HUES6 (cell line): ENCODE measurements at regions not wholly inside any gene's neighbourhood (a gene's known extent, or its start where the extent isn't known, plus 50 kb on each side); places are given as distances from the start of the nearest gene placed in this dataset.

Experiments used
- H3K27ac ChIP-seq: 2 replicates; pipeline ENCODE4 v1.7.0; 2013; ENCODE audit warnings: low read depth, mild to moderate bottlenecking, low read length, inconsistent platforms
- H3K27me3 ChIP-seq: 2 replicates; pipeline ENCODE4 v1.6.1; 2013; ENCODE audit warnings: low read length; ENCODE audit not compliant: control insufficient read depth, insufficient read depth
- H3K36me3 ChIP-seq: 2 replicates; pipeline ENCODE4 v1.6.1; 2013; ENCODE audit warnings: low read length; ENCODE audit not compliant: control insufficient read depth, insufficient read depth
- H3K4me1 ChIP-seq: 2 replicates; pipeline ENCODE4 v1.6.1; 2013; ENCODE audit warnings: low read length; ENCODE audit not compliant: control insufficient read depth, insufficient read depth
- H3K4me3 ChIP-seq: 2 replicates; pipeline ENCODE4 v1.5.1; 2013; ENCODE audit warnings: low read depth, low read length
- H3K9ac ChIP-seq: one replicate; pipeline ENCODE4 v1.6.1; 2013; ENCODE audit warnings: mild to moderate bottlenecking, low read length
- H3K9me3 ChIP-seq: 2 replicates; pipeline ENCODE4 v1.6.1; 2013; ENCODE audit warnings: low read depth, low read length; ENCODE audit not compliant: control insufficient read depth, insufficient read depth

DNA sequence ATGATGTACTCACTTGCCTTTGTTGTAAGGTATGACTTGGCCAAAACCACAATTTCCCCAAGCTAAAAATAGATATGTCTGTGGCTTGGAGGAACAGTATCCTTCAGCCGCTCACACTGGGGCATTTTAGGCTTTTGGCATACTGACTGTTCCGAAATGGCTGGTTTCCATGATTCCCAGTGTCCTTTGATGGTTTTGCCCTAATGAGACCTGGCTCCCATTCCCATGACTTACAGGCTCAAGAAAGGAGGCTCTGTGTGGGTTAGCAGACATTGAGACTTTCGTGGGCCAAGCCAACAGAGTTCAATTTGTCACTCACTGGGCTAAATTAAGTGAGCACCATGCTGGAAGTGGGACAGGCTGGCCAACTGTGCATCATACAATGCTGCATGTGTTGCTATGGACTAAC lies 150.6 kb downstream of the CEP135 start:
- Histone ChIP-seq H3K4me1 (no peaks in the 10 kb centered on the region), H3K27ac (no peak overlapping the region), H3K27me3 (no peaks in the 10 kb centered on the region), H3K9me3 (no peaks in the 10 kb centered on the region), H3K36me3 (no peaks in the 10 kb centered on the region), H3K9ac (no peak overlapping the region), H3K4me3 (no peak overlapping the region)

DNA sequence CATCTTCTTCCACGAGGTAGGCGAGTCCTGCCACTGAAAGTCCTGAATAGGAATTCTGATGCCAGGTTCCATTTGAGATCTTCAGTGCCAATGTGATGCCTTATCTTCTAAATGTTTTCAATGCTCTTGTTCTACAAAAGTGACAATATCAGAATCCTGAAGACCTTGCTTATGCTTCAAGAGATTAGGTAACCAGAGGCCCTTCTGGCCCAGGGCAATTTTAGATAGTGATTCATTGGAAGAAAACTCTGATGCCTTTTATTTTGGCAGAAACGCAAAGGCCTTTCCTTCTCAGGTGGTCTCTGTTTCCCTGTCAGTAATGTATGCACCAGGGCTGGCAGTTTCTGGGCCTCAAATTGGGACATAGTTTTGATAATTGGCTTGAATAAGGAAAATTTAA lies 144.8 kb downstream of the CEP135 start:
- H3K27ac ChIP-seq = no peak overlapping the region
- no peaks in the 10 kb centered on the region for H3K27me3 ChIP-seq
- H3K4me1 ChIP-seq = no peaks in the 10 kb centered on the region
- H3K9me3 ChIP-seq = no peaks in the 10 kb centered on the region
- H3K9ac ChIP-seq = no peak overlapping the region
- no peaks in the 10 kb centered on the region for H3K36me3 ChIP-seq
- H3K4me3 ChIP-seq = no peak overlapping the region

DNA sequence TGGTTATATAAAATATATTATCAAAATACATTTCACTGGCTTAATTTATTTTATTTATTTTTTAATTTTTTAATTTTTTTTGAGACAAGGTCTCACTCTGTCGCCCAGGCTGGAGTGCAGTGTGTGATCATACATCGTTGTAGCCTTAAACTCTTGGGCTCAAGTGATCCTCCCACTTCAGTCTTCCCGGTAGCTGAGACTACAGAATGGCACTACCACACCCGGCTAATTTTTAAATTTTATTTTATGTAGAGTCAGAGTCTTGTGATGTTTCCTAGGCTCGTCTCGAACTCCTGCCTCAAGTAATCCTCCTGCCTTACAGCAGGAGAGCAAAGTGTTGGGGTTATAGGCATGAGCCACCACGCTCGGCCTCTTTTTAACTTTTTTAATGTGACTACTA lies 143.8 kb downstream of the CEP135 start:
- no peak overlapping the region for H3K4me3 ChIP-seq
- H3K27ac ChIP-seq = no peak overlapping the region
- no peaks in the 10 kb centered on the region for H3K27me3 ChIP-seq
- H3K9ac ChIP-seq = no peak overlapping the region
- H3K36me3 ChIP-seq = no peaks in the 10 kb centered on the region
- no peaks in the 10 kb centered on the region for H3K4me1 ChIP-seq
- H3K9me3 ChIP-seq = no peaks in the 10 kb centered on the region

DNA sequence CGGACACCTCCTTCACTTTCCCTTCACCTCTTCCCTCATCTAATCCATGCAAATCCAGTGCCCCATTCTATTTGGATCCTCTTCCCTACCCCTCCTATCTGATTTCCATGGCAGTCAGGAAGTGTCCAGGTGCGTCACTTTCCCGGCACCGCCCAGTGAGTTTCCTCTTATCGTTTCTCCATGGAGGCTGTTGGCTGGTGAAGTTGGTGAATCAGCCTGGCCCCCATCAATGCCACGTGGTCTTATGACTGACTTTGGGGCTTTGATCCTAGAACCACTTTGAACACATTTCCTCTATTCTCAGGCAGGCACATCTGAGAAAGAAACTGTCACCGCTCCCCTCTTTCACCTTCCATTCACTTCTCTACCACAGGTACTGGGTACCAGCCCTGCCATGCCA lies 137.8 kb downstream of the CEP135 start:
- Histone ChIP-seq H3K27ac (no peak overlapping the region), H3K36me3 (no peaks in the 10 kb centered on the region)

DNA sequence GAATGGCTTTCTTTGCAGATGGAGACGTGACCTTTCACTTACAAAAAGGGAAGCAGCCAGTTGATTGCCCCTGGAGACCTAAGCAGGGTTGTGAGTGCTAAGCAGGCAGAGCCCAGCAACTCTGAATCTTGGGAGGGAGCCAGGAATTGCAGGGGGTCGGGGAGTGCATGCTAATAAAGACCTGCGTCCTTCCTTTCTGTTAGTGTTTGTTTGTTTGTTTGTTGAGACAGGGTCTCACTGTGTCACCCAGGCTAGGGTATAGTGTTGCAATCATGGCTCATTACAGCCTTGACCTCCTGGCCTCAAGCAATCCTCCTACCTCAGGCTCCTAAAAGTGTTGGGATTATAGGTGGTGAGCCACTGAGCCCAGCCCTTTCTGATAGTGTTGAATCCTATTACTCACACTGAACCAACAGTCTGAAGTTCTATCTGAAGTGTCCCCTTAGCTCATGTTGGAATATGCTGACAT lies 137.4 kb downstream of the CEP135 start:
- Histone ChIP-seq H3K36me3 (no peaks in the 10 kb centered on the region), H3K27me3 (no peaks in the 10 kb centered on the region), H3K9me3 (no peaks in the 10 kb centered on the region), H3K9ac (no peak overlapping the region), H3K4me3 (no peak overlapping the region), H3K4me1 (peaks cover 22% of the 10 kb centered on the region), H3K27ac (no peak overlapping the region)

More for the DNA sequence above, 137.8 kb downstream of the CEP135 start:
- H3K9me3 ChIP-seq = no peaks in the 10 kb centered on the region
- no peak overlapping the region for H3K4me3 ChIP-seq
- H3K9ac ChIP-seq = no peak overlapping the region
- no peaks in the 10 kb centered on the region for H3K27me3 ChIP-seq
- H3K4me1 ChIP-seq = peaks cover 22% of the 10 kb centered on the region

DNA sequence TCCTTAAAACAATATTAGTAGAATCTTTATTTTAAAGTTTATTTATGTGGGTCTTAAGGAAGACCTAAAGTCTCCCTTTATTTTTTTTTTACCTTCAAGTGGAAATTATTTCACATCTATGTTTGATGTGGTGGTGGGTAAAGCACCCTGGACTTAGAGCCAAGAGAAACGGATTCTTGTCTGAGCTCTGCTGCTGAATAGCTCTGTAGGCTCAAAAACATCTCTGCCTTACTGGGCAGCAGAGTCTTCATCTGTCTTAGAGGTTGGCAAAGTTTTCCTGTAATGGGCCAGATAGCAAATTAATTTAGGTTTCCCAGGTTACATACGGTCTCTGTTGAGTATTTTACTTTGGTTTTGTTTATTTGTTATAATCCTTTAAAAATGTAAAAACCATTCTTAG lies 136.5 kb downstream of the CEP135 start:
- H3K4me3 ChIP-seq = no peak overlapping the region
- H3K9ac ChIP-seq = no peak overlapping the region
- H3K27ac ChIP-seq = no peak overlapping the region
- H3K27me3 ChIP-seq = no peaks in the 10 kb centered on the region
- H3K4me1 ChIP-seq = peaks cover 22% of the 10 kb centered on the region
- H3K36me3 ChIP-seq = no peaks in the 10 kb centered on the region
- no peaks in the 10 kb centered on the region for H3K9me3 ChIP-seq

DNA sequence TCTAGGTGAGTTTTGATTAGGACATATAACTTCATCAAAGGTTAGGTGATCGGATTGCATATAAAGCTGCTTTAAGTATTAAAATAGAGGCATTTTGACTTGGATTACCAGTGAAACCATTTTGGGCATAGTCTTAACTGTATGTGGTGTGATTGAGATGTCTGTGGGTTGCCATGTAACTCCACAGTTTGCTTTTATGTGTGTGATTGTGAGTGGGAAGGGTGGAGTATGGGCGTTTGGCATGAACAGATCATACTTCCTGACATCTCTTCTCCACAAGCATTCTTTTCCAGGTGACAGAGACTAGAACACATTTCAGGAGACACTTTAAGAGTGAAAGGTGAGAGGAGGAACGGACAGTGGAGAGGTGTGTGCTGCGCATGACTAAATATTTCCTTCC lies 136.1 kb downstream of the CEP135 start:
- no peaks in the 10 kb centered on the region for H3K36me3 ChIP-seq
- no peaks in the 10 kb centered on the region for H3K9me3 ChIP-seq
- H3K4me3 ChIP-seq = no peak overlapping the region
- no peak overlapping the region for H3K27ac ChIP-seq
- peaks cover 22% of the 10 kb centered on the region for H3K4me1 ChIP-seq
- H3K27me3 ChIP-seq = no peaks in the 10 kb centered on the region
- no peak overlapping the region for H3K9ac ChIP-seq
